Peyer's patch (tissue), 4 donors: ENCODE measurements at regions not wholly inside any gene's neighbourhood (a gene's known extent, or its start where the extent isn't known, plus 50 kb on each side); places are given as distances from the start of the nearest gene placed in this dataset.

Experiments
- CTCF ChIP-seq, 6 experiments: fragments of 450-650 bp in 4 of 6; fragments of 200-600 bp in 2 of 6; sonication (generic) in 1 of 6; IDR thresholded peaks; one replicate each; pipeline ENCODE4 v1.5.1; 2017 to 2019; ENCODE audit warnings: antibody characterized with exemption in 6 of 6, mild to moderate bottlenecking in 3 of 6, moderate library complexity in 1 of 6
- POLR2A ChIP-seq, 2 donors: fragments of 450-650 bp; IDR thresholded peaks; one replicate each; pipeline ENCODE4 v1.5.1; 2017; ENCODE audit warnings: antibody characterized with exemption in 2 of 2, mild to moderate bottlenecking in 2 of 2, moderate library complexity in 2 of 2

- no peak for TF ChIP-seq CTCF (IDR thresholded peaks at IDR 0.05)
- TF ChIP-seq POLR2A (IDR thresholded peaks at IDR 0.05), result no peak
Observed at GRCh38 chr22:49435596-49435995, 392.1 kb downstream of the BRD1 start.
